ENCODE measurements at regions not wholly inside any gene's neighbourhood (a gene's known extent, or its start where the extent isn't known, plus 50 kb on each side); places are given as distances from the start of the nearest gene placed in this dataset.

- TF ChIP-seq POLR2A (IDR thresholded peaks at IDR 0.05) = no peak
- TF ChIP-seq CTCF (IDR thresholded peaks at IDR 0.05) = no peak
These were observed 84.2 kb upstream of the UXS1 start for GRCh38 chr2:106278112-106278876.

All from prostate gland (tissue), 2 donors.